Amniotic stem cell (primary cell): ENCODE measurements at regions not wholly inside any gene's neighbourhood (a gene's known extent, or its start where the extent isn't known, plus 50 kb on each side); places are given as distances from the start of the nearest gene placed in this dataset.

ENCODE experiments used
- DNase-seq: peaks from one replicate; lab custom pipeline; 2025; lab: John Stamatoyannopoulos, UW

DNA sequence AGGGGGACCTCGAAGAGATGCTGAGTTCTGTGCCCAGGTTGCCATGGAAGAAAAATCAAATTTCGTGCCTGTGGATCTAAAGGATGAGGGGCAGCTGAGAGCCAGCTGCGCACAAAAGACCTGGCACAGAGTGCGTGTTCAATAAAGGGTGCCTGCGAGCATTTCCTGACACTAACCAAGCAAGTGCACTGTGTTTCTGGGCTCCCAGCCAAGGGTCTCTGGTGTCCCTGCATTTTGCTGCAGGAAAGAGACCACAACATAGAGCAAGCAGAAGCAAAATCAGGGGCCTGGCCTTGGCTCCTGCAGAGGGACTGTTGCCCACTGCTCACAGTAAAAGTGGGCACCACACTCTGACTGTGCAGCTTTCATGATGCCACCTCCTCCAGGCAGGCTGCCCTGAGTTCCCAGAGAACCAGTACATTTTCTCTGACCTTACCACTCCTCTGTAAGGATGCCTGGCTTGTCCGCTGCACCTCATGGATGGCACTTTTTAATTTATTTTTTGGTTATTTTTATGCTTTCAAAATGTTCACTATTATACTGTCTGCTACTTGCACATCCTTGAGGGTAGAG, 70.8 kb upstream of the GPR12 start:
- DNase-seq, result no peak

DNA sequence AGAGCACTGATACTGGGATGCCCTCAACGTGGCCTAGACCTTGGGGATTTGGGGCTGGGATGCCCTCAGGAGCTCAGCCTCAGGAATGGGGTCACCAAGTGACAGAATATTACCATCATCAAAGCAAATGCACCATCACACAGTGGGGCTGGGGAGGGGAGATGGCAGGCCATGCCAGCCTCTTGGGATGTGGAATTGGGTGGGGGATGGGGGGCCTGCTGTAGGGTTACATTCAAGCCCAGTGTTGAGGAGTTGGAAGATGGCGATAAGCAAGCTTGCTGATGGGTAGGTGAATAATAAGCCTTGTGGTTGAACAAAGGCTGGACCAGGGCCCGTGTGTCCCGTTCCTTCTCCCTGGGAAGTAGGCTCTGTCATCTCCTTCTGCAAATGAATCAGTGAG, 69.1 kb upstream of the GPR12 start:
- DNase-seq, result no peak

DNA sequence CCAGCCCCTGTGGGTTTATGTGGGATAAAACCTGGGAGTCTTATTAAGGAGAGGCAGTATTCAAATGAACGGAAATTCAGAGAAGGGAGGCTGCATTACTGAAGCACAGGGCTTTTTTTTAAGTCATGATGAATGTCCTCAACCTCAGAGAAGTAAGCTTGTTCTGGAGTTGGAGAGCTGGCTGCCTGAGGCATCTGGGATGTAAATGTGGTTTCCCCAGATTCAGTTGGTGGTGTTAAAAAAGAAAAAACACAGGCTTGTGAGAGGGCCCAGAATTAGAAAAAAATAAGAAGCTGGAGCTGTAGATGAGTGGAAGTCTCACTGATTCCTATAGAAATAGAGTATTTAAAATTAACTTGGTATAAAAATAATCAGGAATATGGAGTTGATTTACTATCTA, 64.0 kb upstream of the GPR12 start:
- DNase-seq, result no peak

DNA sequence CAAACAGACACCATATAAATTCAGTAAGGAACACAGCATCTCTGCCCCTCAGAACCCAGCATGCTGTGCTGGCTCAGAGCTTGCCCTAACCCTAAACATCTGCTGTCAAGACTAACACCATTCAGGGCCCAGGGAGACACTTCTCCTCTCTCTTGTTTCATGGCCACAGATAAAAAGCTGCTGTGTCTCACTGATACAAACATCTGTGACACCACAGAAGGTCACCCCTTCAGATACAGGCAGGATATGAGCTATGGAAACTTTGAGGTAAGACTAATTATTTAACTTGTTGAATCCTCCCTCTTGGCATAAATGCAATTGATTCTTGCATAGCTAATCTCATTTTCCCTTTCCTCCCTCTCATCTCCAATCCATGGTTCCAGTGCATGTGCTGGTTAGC, 61.6 kb upstream of the GPR12 start:
- no peak for DNase-seq

DNA sequence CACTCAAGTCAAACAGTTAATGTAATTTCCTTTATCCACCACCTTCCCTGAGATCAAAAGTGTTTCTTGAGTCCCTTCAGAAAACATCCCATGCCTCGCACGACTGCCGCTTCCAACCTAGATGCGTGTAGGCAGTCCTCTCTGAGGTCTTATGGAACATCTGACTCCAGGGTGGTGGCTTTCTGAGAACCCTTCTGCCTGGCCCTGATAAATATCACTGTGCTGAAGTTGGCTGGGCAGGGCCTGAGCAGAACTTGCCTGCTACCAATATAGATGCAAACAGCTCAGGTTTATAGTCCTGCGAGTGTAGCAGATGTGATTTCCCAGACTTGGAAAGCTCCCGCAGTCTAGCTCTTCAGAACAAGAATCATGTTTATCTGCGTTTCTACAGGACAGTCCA, 61.1 kb upstream of the GPR12 start:
- no peak for DNase-seq

DNA sequence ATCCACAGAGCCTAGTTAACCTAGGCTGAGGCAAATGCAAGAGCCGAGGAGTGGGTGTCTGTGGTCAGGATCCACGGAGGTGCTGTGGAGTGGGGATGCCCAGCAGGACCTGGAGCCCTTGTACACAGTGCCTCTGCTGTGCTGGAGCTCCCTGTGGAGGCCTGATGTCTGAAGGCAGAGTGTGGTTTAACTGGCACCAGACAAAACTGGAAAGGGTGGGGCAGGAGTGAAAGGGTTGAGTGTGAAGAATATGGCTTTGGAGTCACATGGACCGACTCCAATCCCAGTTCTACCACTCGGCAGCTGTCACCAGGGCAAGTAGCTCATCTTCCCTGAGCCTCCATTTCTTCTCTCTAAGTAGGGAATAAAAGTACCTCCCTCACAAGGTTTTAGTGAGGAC, 60.3 kb upstream of the GPR12 start:
- no peak for DNase-seq

DNA sequence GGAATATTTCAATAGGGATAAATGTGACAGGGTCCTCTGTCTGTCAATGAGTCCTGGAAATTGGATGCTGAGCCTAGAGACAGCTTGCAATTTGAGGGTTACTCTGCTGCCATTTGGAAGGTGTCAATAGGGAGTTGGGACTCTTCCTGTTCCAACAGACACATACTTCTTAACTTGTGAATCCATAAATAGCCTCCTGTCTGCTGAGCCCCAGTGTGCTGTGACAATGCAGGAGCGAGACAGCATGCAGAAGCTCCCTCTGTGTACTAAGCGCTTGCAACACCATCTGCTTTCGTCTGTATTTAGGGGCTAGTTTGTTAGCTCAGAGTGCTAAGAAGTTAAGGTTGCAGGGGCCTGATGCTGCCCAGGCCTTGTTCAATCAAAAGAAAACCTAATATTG, 58.5 kb upstream of the GPR12 start:
- no peak for DNase-seq

DNA sequence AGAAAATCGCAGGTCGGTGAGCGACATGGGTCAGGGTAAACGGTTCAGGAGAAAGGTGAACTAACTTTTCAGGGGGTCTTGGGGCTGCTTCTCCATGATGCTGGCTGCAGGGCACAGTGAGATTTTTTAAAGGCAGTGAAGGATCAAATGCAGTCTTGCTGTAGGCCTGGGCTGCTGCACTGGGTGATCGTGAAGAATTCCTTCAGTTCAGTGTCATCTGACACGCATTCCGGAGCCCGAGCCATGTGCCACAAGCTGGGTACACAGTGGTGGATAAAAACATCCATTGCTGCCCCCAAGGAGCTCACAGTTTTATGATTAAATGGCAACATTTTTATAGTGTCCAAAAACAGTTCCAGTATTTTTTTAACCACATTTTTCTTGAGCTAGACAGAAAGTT, 56.3 kb upstream of the GPR12 start:
- no peak for DNase-seq

DNA sequence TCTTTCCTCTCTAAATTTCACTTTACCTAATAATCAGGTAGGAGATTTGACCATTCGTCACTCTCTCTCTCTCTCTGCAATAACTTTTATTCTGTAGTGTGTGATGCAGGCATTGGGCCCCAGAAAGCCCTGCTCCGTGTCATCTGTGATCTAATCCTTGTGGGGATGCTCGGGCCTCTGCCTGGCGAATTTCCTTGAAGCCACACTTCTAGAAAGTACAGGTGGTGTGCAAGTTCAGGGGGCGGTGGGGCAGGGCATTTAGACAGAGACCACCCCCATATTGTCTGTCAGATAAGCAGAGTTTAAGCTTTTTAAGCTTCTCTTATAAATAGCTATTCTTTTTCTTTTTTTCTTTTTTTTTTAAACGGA, 53.4 kb upstream of the GPR12 start:
- DNase-seq, result no peak

DNA sequence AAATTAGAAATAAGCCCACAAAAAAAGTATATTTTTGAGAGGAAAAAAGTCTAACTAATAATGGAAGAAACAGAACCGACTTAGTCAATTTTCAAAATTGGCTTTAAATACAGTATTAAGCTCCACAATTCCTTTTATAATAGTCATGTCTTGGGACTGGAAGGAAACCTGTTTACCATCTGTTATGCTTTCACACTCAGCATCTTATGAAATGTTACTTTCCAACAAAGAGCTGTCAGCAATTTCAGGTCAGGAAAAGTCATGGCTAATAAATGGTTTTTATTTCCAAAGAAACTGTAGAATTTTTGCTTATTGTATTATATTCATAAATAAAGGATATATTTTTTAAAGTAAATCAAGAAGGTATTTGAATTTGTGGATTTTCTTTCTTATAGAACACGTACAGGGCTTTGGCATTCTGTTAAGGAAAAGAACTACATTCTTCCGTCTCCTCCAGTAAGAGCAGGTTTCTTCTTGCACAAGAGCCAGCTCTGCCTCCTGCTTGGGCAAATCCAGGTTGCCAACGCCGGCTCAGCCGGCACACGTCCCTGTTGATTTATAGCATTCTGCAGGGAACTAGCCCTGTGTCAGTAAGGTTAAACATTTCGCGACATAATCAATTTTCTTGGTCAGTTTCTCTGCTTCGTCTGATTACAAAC, 52.9 kb upstream of the GPR12 start:
- no peak for DNase-seq

DNA sequence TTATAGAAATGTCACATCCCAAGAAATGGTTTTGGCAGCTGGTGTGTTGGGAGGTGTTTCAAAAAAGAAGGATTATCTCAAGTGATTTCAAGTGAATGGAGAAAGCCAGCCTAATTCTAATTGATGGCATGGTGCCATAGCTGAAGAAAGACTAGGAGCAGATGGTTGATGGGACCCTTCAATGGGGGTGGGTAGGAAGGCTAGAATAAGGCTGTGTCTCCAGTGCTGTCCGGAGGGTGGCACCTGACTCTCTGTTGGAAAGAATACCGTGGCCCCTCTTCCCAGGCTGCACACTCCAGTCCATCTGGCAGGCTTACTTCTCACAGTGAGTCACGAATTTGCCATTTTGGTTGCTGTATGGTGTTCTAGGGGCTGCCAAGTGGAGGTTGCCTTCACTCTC, 51.0 kb upstream of the GPR12 start:
- DNase-seq, result no peak
